Activated naive CD4-positive, alpha-beta T cell treated with anti-CD3 and anti-CD28 coated beads, Interleukin-2, amount 50 U/mL, for 16 hours (primary cell): ENCODE measurements at regions not wholly inside any gene's neighbourhood (a gene's known extent, or its start where the extent isn't known, plus 50 kb on each side); places are given as distances from the start of the nearest gene placed in this dataset.
"Not testable (repeated sequence)": the region's sequence is repeated elsewhere in the genome, so short reads cannot be mapped to it uniquely, and the experiment has no call there.

Source experiments
- DNase-seq: peaks from one replicate; pipeline ENCODE4 v3.0.0-alpha.2; 2020

GRCh38 chr1:30660241-30660640, 63.1 kb downstream of the MATN1 start:
- no peak for DNase-seq

GRCh38 chr1:30659702-30660101, 63.7 kb downstream of the MATN1 start:
- no peak for DNase-seq

- DNase-seq, result not testable (repeated sequence)
Measured at GRCh38 chr1:30658375-30658774, 65.0 kb downstream of the MATN1 start.

DNA sequence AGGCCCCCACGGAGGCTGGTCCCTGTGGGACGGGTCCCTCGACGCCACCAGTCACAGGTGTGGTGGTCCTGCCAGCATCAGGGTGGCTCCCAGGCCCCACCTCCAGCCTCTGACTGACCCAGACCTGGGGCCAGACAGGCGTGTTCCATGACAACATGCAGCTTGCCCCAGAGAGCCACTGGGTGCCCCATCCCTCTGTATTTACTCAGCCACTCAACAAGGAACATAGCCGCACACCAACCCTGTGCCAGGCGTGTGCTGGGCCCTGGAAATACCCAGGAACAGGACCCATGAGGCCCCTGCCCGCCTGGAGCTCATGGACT, 65.4 kb downstream of the MATN1 start:
- DNase-seq, result no peak

DNA sequence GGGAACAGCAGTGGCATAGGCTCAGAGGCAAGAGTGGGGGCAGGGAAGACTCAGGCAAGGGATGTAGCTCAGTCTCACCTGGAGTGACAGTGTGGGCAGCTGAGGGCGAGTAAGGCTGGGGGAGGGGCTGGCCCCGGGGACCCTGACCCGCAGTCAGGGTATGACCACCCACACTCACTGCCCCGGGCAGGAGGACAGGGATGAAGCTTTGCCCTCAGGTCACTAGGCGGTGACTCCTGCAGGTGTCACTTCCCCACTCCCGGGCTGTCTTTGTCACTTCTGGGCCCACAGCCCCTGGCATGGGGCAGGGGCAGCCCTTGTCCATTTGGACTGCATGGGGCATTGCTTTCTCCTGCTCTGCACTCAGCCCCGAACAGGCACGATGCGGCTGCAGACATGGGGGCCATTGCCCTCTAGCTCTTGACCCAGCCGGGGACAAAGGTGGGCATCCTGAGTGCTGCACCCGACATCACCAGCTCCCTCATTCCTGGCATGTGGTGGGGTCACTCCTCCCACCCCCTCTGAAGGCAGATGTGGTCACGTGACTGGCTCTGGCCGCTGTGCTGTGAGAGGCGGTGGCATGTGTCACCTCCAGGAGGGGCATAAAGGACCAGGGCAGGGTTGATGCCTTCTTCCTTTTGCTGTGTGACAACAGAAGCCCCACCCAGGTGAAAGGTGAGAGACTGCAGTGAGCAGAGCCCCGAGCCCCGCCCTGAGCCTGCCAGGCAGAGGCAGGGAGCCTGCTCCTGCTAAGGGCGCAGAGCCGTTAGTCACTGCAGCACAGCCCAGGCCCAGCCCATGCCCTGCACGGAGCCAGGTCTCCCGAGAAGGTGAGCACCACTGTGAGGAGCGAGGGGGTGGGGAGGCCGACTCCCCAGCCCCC, 66.0 kb downstream of the MATN1 start:
- no peak for DNase-seq

DNA sequence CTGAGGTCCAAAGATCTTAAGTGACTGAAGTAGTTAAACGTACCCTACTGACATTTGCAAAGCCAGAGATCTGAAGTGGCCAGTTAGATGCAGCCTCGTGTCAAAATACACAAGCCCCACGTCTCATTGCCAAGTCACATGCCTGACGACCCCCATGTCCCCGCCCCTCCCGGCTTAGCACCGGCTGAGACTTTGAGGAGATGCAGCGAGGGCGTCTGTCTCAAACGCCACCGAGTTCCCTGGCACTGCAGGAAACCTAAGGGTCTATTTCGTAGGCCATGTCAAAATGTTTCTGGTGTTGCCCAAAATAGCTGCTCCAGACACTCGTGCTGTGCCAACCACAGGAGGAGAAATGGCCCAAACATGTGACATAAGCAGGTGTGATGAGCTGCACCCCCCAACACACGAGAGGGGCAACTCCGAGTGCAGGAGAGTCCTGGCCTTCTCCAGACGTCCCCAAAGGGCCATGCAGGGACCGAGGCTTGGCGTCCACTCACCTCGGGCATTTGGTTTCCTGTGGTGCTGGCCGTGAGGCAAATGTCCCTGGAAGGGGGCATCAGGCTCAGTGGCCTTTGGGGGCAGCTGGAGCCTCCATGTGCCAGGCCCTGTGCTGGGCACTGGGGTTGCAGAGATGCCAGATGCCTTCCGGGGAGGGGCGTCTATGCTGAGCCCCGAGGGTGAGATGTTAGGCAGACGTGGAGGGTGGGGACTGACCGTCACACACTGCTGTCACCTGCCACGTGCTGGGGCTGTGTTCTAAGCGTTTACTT, 67.0 kb downstream of the MATN1 start:
- DNase-seq, result no peak

DNA sequence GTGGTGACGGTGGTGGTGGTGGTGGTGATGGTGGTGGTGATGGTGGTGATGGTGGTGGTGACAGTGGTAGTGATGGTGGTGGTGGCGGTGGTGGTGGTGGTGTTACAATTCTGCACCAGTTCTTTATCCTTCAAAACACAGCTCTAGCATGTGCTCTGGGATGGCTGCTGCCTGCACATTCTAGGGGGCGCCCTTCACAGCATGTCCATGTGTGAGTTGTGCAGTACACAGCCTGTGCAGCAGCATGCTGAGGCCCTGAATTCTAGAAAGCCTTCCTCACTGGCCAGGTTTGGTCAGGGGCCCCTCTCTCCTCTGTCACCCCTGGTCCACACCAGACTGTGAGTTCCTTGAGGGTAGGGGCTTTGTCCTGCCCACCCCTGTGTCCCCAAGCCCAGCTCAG, 67.7 kb downstream of the MATN1 start:
- no peak for DNase-seq

DNA sequence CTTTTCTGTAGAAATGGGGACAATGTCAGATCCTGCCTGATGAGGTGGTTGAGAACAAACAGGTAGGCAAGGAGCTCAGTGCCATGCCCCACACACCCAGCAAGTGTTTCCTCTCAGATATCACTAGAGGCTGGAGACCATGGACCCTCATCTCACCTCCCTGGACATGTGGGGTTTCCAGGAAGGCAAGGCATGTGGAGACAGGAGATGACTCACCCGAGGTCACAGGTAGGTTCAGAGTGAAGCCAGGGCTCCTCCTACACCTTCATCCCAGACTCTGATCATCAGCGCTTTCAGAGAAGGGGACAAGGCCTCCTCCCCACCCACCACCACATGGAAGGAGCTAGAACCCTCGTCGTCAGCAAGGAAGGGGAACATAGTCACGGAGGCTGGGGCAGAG, 69.2 kb downstream of the MATN1 start:
- no peak for DNase-seq

DNA sequence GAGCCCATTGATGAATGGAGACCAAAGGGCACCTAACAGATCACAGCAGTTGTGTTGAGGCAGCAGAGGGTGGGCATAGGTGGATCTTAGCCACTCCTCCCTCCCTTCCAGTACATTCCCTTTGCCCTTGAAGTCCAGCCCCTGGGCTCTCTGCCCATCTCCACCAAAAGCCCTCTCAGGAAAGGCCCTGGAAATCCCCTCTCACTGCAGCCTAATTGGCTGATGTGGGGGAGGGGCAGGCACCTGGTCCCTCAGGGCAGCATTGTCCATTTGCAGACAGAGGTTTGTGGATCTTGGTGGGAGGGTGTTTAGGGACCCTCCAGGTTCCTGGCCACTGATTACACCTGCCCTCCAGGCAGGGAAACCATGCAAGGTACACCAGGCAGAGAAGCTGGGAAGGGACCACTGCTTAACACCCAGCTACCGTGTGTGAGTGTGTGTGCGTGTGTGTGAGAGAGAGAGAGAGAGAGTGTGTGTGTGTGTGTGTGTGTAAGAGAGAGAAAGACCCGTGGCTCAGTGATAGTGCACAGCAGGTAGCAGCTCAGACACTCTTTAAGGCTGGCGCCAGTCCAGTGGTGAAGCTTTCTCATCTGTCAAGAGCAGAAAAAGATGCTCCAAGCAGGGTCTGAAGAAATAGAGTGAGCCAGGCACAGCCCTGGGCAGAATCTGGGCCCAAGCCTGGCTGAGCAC, 71.1 kb downstream of the MATN1 start:
- no peak for DNase-seq

DNA sequence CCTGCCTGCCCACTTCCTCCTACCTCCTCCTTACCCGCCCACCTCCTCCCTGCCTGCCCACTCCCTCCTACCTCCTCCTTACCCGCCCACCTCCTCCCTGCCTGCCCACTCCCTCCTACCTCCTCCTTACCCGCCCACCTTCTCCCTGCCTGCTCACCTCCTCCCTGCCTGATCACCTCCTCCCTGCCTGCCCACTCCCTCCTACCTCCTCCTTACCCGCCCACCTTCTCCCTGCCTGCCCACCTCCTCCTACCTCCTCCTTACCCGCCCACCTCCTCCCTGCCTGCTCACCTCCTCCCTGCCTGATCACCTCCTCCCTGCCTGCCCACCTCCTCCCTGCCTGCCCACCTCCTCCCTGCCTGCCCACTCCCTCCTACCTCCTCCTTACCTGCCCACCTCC, 72.0 kb downstream of the MATN1 start:
- DNase-seq, result not testable (repeated sequence)

- no peak for DNase-seq
Measured at GRCh38 chr1:30650968-30651320, 72.4 kb downstream of the MATN1 start.

- no peak for DNase-seq
Measured at GRCh38 chr1:30650038-30650967, 73.1 kb downstream of the MATN1 start.

- DNase-seq, result no peak
Measured at GRCh38 chr1:30649321-30649991, 73.9 kb downstream of the MATN1 start.

DNA sequence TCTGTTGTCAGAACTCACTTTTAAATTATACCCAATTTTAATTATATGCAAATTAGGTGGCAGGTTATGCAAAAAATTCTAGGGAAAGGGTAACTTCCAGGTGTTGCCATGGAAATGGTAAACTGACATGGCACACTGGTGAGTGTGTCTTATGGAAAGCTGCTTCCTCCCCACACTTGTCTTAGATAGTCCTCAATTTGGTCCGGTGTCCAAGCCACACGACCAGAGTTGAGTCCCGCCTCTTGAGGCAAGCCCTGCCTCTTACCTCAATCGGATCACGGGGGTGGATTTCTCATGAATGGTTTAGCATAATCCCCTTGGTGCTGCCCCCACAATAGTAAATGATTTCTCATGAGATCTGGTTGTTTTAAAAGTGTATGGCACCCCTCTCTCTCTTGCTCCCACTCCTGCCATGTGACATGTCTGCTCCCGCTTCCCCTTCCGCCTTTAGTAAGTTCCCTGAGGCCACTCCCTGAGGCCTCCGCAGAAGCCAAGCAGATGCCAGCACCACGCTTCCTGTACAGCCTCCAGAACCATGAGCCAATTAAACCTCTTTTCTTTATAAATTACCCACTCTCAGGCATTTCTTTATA, 74.9 kb downstream of the MATN1 start:
- no peak for DNase-seq

DNA sequence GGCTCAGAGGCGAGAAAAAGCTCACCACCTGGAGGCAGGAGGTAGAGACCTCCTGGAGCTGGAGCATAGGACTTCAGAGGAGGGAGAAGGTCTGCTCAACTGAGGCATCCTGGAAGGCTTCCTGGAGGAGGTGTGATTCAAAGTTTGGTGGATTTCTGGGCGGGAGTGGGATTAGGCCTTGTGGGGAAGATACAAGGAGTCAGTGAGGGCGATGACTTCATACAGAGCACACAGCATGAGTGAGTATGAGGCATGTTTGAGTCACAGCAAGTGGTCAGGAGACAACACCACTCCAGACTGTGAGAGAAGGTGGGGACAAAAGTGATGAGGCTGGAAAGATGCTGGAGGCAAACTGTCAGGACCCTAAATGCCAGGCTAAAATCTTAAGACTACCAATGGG, 77.6 kb downstream of the MATN1 start:
- no peak for DNase-seq

- no peak for DNase-seq
Measured at GRCh38 chr1:30642391-30643120, 80.8 kb downstream of the MATN1 start.

GRCh38 chr1:30641572-30642353, 81.6 kb downstream of the MATN1 start:
- DNase-seq, result no peak

- no peak for DNase-seq
Measured at GRCh38 chr1:30639881-30640452, 83.4 kb downstream of the MATN1 start.

DNA sequence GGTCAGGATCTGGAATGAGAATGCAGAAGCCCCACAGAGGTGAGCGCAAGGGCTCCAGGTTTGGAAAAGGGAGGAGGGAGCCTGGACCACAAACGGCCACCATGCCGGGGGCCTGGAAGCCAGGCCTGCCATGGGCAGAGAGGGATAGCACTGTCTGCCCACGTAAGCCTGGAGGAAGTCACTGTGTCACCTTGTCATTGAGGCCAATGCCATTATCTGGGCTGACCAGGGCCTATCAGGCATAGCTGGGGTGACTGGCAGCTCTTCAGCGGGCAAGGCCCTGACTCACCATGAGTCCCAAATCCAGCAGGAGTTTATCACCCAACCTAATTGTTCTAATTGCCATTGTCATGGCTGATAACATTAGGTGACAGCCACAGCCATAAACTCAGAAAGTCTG, 84.6 kb downstream of the MATN1 start:
- DNase-seq, result no peak

DNA sequence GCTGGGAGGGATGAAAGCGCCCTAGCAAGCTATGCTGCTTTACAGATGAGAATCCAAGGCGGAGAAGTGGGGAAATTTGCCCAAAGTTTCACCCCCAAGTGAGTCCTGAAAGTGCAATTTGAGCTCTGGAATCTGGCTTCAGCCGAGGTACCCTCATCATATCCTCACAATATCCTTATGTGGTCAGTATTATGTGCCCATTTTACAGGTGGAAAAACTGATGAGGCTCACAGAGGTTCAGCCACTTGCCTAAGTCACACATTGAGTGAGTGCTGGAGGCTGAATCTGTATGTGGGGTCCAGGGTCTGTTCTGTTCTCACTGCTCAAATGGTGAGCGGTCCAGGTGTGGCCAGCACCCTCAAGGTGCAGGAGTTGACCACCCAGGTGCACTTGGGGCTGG, 85.3 kb downstream of the MATN1 start:
- no peak for DNase-seq
